H1 (cell line): ENCODE measurements at regions not wholly inside any gene's neighbourhood (a gene's known extent, or its start where the extent isn't known, plus 50 kb on each side); places are given as distances from the start of the nearest gene placed in this dataset.

Source experiments
- CTCF ChIA-PET: fragments of 300-600 bp; sonication (Branson Sonifier 250); formaldehyde crosslinking; loops from one replicate; lab custom pipeline; 2021; ENCODE audit not compliant: partially characterized antibody; lab: Charles Lee
- POLR2A ChIA-PET: fragments of 300-600 bp; sonication (Branson Sonifier 250); formaldehyde crosslinking; loops from one replicate; lab custom pipeline; 2021; ENCODE audit warnings: inconsistent platforms; ENCODE audit not compliant: partially characterized antibody; lab: Charles Lee
- DNase-seq, 2 experiments: peaks; one replicate each; pipeline versions ENCODE4 v3.0.0 to v3.0.0-alpha.2; 2010 to 2022; ENCODE audit warnings: low spot score in 2 of 2, low read depth in 1 of 2, mixed read lengths in 1 of 2
- FAIRE-seq: peaks from 2 replicates; lab custom pipeline; 2011; peaks lifted over from hg19 to GRCh38; lab: Jason Lieb, UNC
- H2AFZ ChIP-seq: 2 replicates; pipeline ENCODE4 v1.8.1; 2012; ENCODE audit warnings: low read length, inconsistent platforms
- H2AK5ac ChIP-seq: 2 replicates; pipeline ENCODE4 v1.6.1; 2013; ENCODE audit warnings: low read depth, low read length
- H2BK120ac ChIP-seq: replicated peaks from 2 replicates; pipeline ENCODE3; 2013; ENCODE audit warnings: low read depth, low read length, inconsistent platforms
- H2BK12ac ChIP-seq: 2 replicates; pipeline ENCODE4 v1.6.1; 2013; ENCODE audit warnings: low read depth, low read length
- H2BK15ac ChIP-seq: 2 replicates; pipeline ENCODE4 v1.6.1; 2013; ENCODE audit warnings: low read length
- H2BK20ac ChIP-seq: 2 replicates; pipeline ENCODE4 v1.6.1; 2013; ENCODE audit warnings: low read length
- H2BK5ac ChIP-seq: 2 replicates; pipeline ENCODE4 v1.6.1; 2013; ENCODE audit warnings: low read depth, low read length
- H3K14ac ChIP-seq: 2 replicates; pipeline ENCODE4 v1.6.1; 2013; ENCODE audit warnings: inconsistent platforms; ENCODE audit not compliant: insufficient read length
- H3K18ac ChIP-seq: 2 replicates; pipeline ENCODE4 v1.6.1; 2013; ENCODE audit warnings: low read length; ENCODE audit errors: extremely low read depth
- H3K23ac ChIP-seq: 2 replicates; pipeline ENCODE4 v1.6.1; 2013; ENCODE audit warnings: inconsistent platforms; ENCODE audit not compliant: insufficient read length
- H3K23me2 ChIP-seq: 2 replicates; pipeline ENCODE4 v1.6.1; 2013; ENCODE audit warnings: low read depth, low read length
- H3K27ac ChIP-seq: 2 replicates; pipeline ENCODE4 v1.6.1; 2011; ENCODE audit warnings: low read depth, low read length, inconsistent platforms
- H3K27me3 ChIP-seq, 4 experiments: replicated peaks in 1 of 4; 1 replicate in 1 of 4; 2 replicates in 3 of 4; pipeline versions ENCODE4 v1.6.1 to v1.8.1; 2011 to 2013; ENCODE audit warnings: low read length in 3 of 4, mild to moderate bottlenecking in 3 of 4, inconsistent platforms in 2 of 4, mixed read lengths in 2 of 4, moderate library complexity in 1 of 4; ENCODE audit not compliant: control insufficient read depth in 3 of 4, insufficient read depth in 3 of 4; ENCODE audit errors: extremely low read depth in 1 of 4
- H3K36me3 ChIP-seq, 4 experiments: 2 replicates each; pipeline versions ENCODE4 v1.6.1 to v1.8.1; 2011 to 2013; ENCODE audit warnings: mild to moderate bottlenecking in 4 of 4, low read length in 3 of 4, moderate library complexity in 2 of 4, control low read depth in 1 of 4, inconsistent platforms in 1 of 4; ENCODE audit not compliant: insufficient read depth in 4 of 4, control insufficient read depth in 2 of 4
- H3K4ac ChIP-seq: replicated peaks from 2 replicates; pipeline ENCODE3; 2013; ENCODE audit warnings: low read length, low read depth, mixed read lengths, inconsistent platforms; ENCODE audit not compliant: insufficient read length
- H3K4me1 ChIP-seq, 4 experiments: replicated peaks in 1 of 4; 1 replicate in 1 of 4; 2 replicates in 3 of 4; pipeline versions ENCODE4 v1.6.1 to v1.8.1; 2011 to 2013; ENCODE audit warnings: low read length in 3 of 4, inconsistent platforms in 2 of 4, mixed read lengths in 1 of 4; ENCODE audit not compliant: insufficient read depth in 4 of 4, control insufficient read depth in 3 of 4
- H3K4me2 ChIP-seq, 2 experiments: 2 replicates each; pipeline versions ENCODE4 v1.6.1 to v1.8.1; 2011 to 2013; ENCODE audit warnings: low read depth in 2 of 2, low read length in 2 of 2, control low read depth in 1 of 2, inconsistent platforms in 1 of 2, mild to moderate bottlenecking in 1 of 2; ENCODE audit not compliant: insufficient read depth in 1 of 2
- H3K4me3 ChIP-seq, 4 experiments: fragments of 200-600, 300-600 bp in 1 of 4; sonication (generic), shearing (Covaris generic), sonication (Bioruptor Twin) in 1 of 4; 2 replicates each; pipeline versions ENCODE4 v1.5.1 to v1.8.1; 2011 to 2016; ENCODE audit warnings: low read length in 4 of 4, low read depth in 3 of 4, control low read depth in 2 of 4, inconsistent platforms in 2 of 4, mild to moderate bottlenecking in 2 of 4, mixed read lengths in 1 of 4, moderate library complexity in 1 of 4; ENCODE audit not compliant: insufficient read depth in 2 of 4; ENCODE audit errors: extremely low read depth in 1 of 4
- H3K56ac ChIP-seq: replicated peaks from 2 replicates; pipeline ENCODE3; 2013; ENCODE audit warnings: low read depth, mild to moderate bottlenecking, mixed read lengths, low read length, inconsistent platforms; ENCODE audit not compliant: insufficient read length
- H3K79me1 ChIP-seq: 2 replicates; pipeline ENCODE4 v1.6.1; 2013; ENCODE audit warnings: low read depth, low read length, control low read depth
- H3K79me2 ChIP-seq, 2 experiments: 2 replicates each; pipeline versions ENCODE4 v1.6.1 to v1.8.1; 2012 to 2013; ENCODE audit warnings: low read length in 2 of 2, mild to moderate bottlenecking in 2 of 2, inconsistent platforms in 1 of 2; ENCODE audit not compliant: insufficient read depth in 2 of 2, control insufficient read depth in 1 of 2
- H3K9ac ChIP-seq, 4 experiments: replicated peaks in 1 of 4; 1 replicate in 1 of 4; 2 replicates in 3 of 4; pipeline versions ENCODE4 v1.6.1 to v1.8.1; 2011 to 2013; ENCODE audit warnings: low read depth in 3 of 4, low read length in 3 of 4, control low read depth in 2 of 4, mild to moderate bottlenecking in 2 of 4, moderate library complexity in 2 of 4, inconsistent platforms in 1 of 4; ENCODE audit errors: extremely low read depth in 1 of 4
- H3K9me3 ChIP-seq, 2 experiments: 2 replicates each; pipeline versions ENCODE4 v1.6.1 to v1.8.1; 2012 to 2013; ENCODE audit warnings: mild to moderate bottlenecking in 2 of 2, moderate library complexity in 2 of 2, control low read depth in 1 of 2, inconsistent platforms in 1 of 2, low read depth in 1 of 2, low read length in 1 of 2, mixed read lengths in 1 of 2; ENCODE audit not compliant: insufficient read depth in 2 of 2
- H4K20me1 ChIP-seq, 2 experiments: replicated peaks in 1 of 2; 2 replicates each; pipeline versions ENCODE3 to v1.8.1; 2011 to 2013; ENCODE audit warnings: inconsistent platforms in 2 of 2, low read length in 2 of 2, mild to moderate bottlenecking in 1 of 2; ENCODE audit not compliant: insufficient read depth in 2 of 2, control insufficient read depth in 1 of 2
- H4K5ac ChIP-seq: 2 replicates; pipeline ENCODE4 v1.6.1; 2013; ENCODE audit warnings: low read length, low read depth, mixed read lengths, inconsistent platforms; ENCODE audit not compliant: insufficient read length
- H4K8ac ChIP-seq: 2 replicates; pipeline ENCODE4 v1.8.0; 2013; ENCODE audit warnings: mild to moderate bottlenecking, moderate library complexity, low read length, inconsistent platforms; ENCODE audit not compliant: insufficient read depth; ENCODE audit errors: extremely low read depth
- H4K91ac ChIP-seq: replicated peaks from 2 replicates; pipeline ENCODE3; 2013; ENCODE audit warnings: low read length, mixed read lengths, inconsistent platforms; ENCODE audit not compliant: insufficient read length
- RAD21 ChIP-seq, 2 experiments: IDR thresholded peaks in 1 of 2; conservative IDR thresholded peaks in 1 of 2; 2 replicates each; pipeline ENCODE4 v1.6.1; 2011; ENCODE audit warnings: low read depth in 2 of 2, low read length in 2 of 2, improper control_type of control experiment in 1 of 2, inconsistent platforms in 1 of 2, mild to moderate bottlenecking in 1 of 2, moderate library complexity in 1 of 2
- WGBS, 2 experiments: shearing (Covaris generic) in 1 of 2; methylation state at CpG; one replicate each; pipeline versions ENCODE4 v1.1.6 to v1.1.7; 2013 to 2015; ENCODE audit warnings: low lambda C conversion rate in 2 of 2, mixed read lengths in 2 of 2, inconsistent platforms in 1 of 2, low coverage in 1 of 2, missing lambda C conversion rate in 1 of 2; ENCODE audit not compliant: insufficient replicate concordance in 2 of 2, insufficient coverage in 1 of 2, insufficient read length in 1 of 2; ENCODE audit errors: extremely low coverage in 1 of 2, missing lambda C conversion rate in 1 of 2; 5-methylcytosine and 5-hydroxymethylcytosine counted together

DNA sequence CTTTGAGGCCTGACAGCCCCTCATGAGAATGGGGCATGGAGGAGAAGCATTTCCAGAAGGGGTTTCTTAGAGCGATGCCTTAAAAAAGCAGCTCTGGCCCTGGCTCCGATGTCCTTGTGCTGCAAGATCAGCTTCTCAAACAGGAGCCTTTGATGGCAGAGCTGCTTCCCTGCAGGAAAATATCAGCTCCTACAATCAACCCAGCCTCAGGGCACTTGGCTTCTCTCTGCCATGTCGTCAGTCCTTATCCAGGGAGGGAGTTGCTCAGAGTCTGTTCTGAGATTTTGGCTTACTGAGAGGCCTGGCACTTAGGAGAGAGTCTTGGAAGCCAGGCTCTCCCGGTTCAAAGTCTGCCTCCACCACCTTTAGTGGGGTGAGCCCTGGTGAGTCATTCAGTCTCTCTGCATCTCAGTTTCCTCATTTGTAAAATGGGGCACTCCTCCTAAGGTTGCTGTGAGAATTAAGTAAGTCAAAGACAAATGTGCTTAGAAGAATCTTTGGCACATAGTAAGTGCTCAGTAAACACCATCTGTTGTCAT is 184.4 kb downstream of the HAPSTR1 start:
- no peak overlapping the region for H4K5ac ChIP-seq
- DNase-seq (no peak), FAIRE-seq (no peak)
- no peak overlapping the region for H3K4ac ChIP-seq
- no peak overlapping the region for H4K8ac ChIP-seq
- no peak overlapping the region for H2BK15ac ChIP-seq
- no peaks in the 10 kb centered on the region for H3K9me3 ChIP-seq
- H2BK5ac ChIP-seq: no peak overlapping the region
- no peaks in the 10 kb centered on the region for H4K20me1 ChIP-seq
- no peak overlapping the region for H2AK5ac ChIP-seq
- H3K79me1 ChIP-seq: no peaks in the 10 kb centered on the region
- H3K27ac ChIP-seq: no peak overlapping the region
- no peak overlapping the region for H2BK120ac ChIP-seq
- H3K4me3 ChIP-seq: no peak overlapping the region
- no peak overlapping the region for H3K18ac ChIP-seq
- H3K9ac ChIP-seq: no peak overlapping the region
- H3K14ac ChIP-seq: no peak overlapping the region
- H2AFZ ChIP-seq: no peak overlapping the region
- ChIA-PET CTCF (interaction anchor here (1.0 to 4.8 kb wide), 3 partner anchors 17 to 52 kb away, joined by 3 to 26 read pairs (median 4); no protein-coding TSS in a partner anchor), POLR2A (no interaction called here)
- WGBS, 2 experiments: 86% methylated on average over 3 of the region's 4 CpGs; no CpG with 5 or more reads in 1 of the 2 experiments
- no peaks in the 10 kb centered on the region for H3K79me2 ChIP-seq
- H2BK12ac ChIP-seq: no peak overlapping the region
- H2BK20ac ChIP-seq: no peak overlapping the region
- peaks cover 2% of the 10 kb centered on the region; the same call in 1 of the 2 replicates for H3K23me2 ChIP-seq
- no peak overlapping the region for H3K56ac ChIP-seq
- 0 out of 7 replicates have a peak, but pooled peaks cover 0 to 2% (median 0%) of the 10 kb centered on the region in 4 experiments for H3K27me3 ChIP-seq
- TF ChIP-seq RAD21 (IDR thresholded peaks at IDR 0.05 in 1 of 2, conservative IDR thresholded peaks at IDR 0.05 in 1 of 2; ENCODE audit: low read depth in 2 of 2, low read length in 2 of 2): no peak
- TF ChIP-seq, all 59 proteins: peak for 0
- Histone ChIP-seq H4K91ac (no peak overlapping the region), H3K4me2 (no peak overlapping the region), H3K4me1 (no peaks in the 10 kb centered on the region; a peak in 1 of 7 replicates), H3K36me3 (no peaks in the 10 kb centered on the region), H3K23ac (no peak overlapping the region)
